ACHN (cell line): ENCODE measurements at regions not wholly inside any gene's neighbourhood (a gene's known extent, or its start where the extent isn't known, plus 50 kb on each side); places are given as distances from the start of the nearest gene placed in this dataset.

Experiments used
- DNase-seq: peaks from one replicate; pipeline ENCODE4 v3.0.0-alpha.2; 2015
- in situ Hi-C: cut with HindIII; loops from 2 replicates; pipeline ENCODE4 v1.10.0; 2017; ENCODE audit warnings: low sequenced_read_pairs, low pct_ligation_motif_present, low pct_unique_long_range_greater_than_20kb

GRCh38 chr21:34298534-34299167 is 65.2 kb upstream of the KCNE2 start:
- in situ Hi-C loops: no loop called here
- no peak for DNase-seq

- DNase-seq: no peak
- in situ Hi-C loops: no loop called here
Observed at GRCh38 chr21:34299168-34299539, 64.7 kb upstream of the KCNE2 start.

- in situ Hi-C loops: no loop called here
- no peak for DNase-seq
Observed at GRCh38 chr21:34302521-34302920, 61.3 kb upstream of the KCNE2 start.

GRCh38 chr21:34305605-34306604 is 57.9 kb upstream of the KCNE2 start:
- no peak for DNase-seq
- in situ Hi-C loops: no loop called here

- in situ Hi-C loops: no loop called here
- no peak for DNase-seq
Observed at GRCh38 chr21:34307991-34308532, 55.7 kb upstream of the KCNE2 start.

GRCh38 chr21:34311561-34312330 is 52.1 kb upstream of the KCNE2 start:
- DNase-seq: no peak
- in situ Hi-C loops: no loop called here

GRCh38 chr21:34313116-34313515 is 50.7 kb upstream of the KCNE2 start:
- in situ Hi-C loops: no loop called here

More at GRCh38 chr21:34313116-34313515, 50.7 kb upstream of the KCNE2 start:
- no peak for DNase-seq
